Stimulated activated naive CD8-positive, alpha-beta T cell treated with anti-CD3 and anti-CD28 coated beads, Interleukin-15, Interleukin-2, amounts not matched to agents 100 U/mL and 50 U/mL, for 24 hours (primary cell): ENCODE measurements at regions not wholly inside any gene's neighbourhood (a gene's known extent, or its start where the extent isn't known, plus 50 kb on each side); places are given as distances from the start of the nearest gene placed in this dataset.

Experiments used
- ATAC-seq: fragments of 150-1000 bp; cut with Tn5 transposase; one replicate; pipeline ENCODE4 v1.10.0; 2021
- DNase-seq: peaks from one replicate; pipeline ENCODE4 v3.0.0; 2021

GRCh38 chr7:142331941-142332340 lies 74.1 kb upstream of the PRSS58 start:
- ATAC-seq (no peak), DNase-seq (no peak)

- DNase-seq (no peak), ATAC-seq (no peak)
These were observed 71.4 kb upstream of the PRSS58 start for GRCh38 chr7:142329062-142329790.

- ATAC-seq (peak; percentile 17), DNase-seq (no peak)
These were observed 70.7 kb upstream of the PRSS58 start for GRCh38 chr7:142328551-142328950.

- no peak for ATAC-seq
- no peak for DNase-seq
These were observed 70.0 kb upstream of the PRSS58 start for GRCh38 chr7:142327628-142328405.

- ATAC-seq: peak; percentile 62
- DNase-seq: peak; percentile 67
These were observed 65.8 kb upstream of the PRSS58 start for GRCh38 chr7:142323706-142324105.

- ATAC-seq: no peak
- DNase-seq: no peak
These were observed 63.5 kb upstream of the PRSS58 start for GRCh38 chr7:142321391-142321790.

GRCh38 chr7:142320883-142321282 lies 63.0 kb upstream of the PRSS58 start:
- ATAC-seq (no peak), DNase-seq (no peak)

GRCh38 chr7:142319970-142320369 lies 62.1 kb upstream of the PRSS58 start:
- peak; percentile 38 for DNase-seq
- ATAC-seq: peak; percentile 59

GRCh38 chr7:142314281-142314680 lies 56.4 kb upstream of the PRSS58 start:
- no peak for ATAC-seq

GRCh38 chr7:142313528-142313927 lies 55.7 kb upstream of the PRSS58 start:
- ATAC-seq (no peak), DNase-seq (no peak)

More at GRCh38 chr7:142314281-142314680, 56.4 kb upstream of the PRSS58 start:
- DNase-seq: no peak

GRCh38 chr7:142311876-142312275 lies 54.0 kb upstream of the PRSS58 start:
- ATAC-seq (no peak), DNase-seq (no peak)

GRCh38 chr7:142308918-142309317 lies 51.1 kb upstream of the PRSS58 start:
- ATAC-seq: no peak
- no peak for DNase-seq

GRCh38 chr7:142308326-142308725 lies 50.5 kb upstream of the PRSS58 start:
- DNase-seq: no peak
- peak; percentile 49 for ATAC-seq
